Prostate gland (tissue), 2 donors: ENCODE measurements at regions not wholly inside any gene's neighbourhood (a gene's known extent, or its start where the extent isn't known, plus 50 kb on each side); places are given as distances from the start of the nearest gene placed in this dataset.

ENCODE experiments used
- POLR2A ChIP-seq: fragments of 450-650 bp; IDR thresholded peaks from one replicate; pipeline ENCODE4 v1.6.1; 2016; ENCODE audit warnings: antibody characterized with exemption, mild to moderate bottlenecking
- TF ChIP-seq, protein P1 (sequence below), 4 experiments: fragments of 200-600 bp in 2 of 4; fragments of 450-650 bp in 2 of 4; sonication (generic) in 2 of 4; IDR thresholded peaks; 1 replicate in 3 of 4; 2 replicates in 1 of 4; pipeline ENCODE4 v1.5.1; 2016 to 2019; ENCODE audit warnings: antibody characterized with exemption in 4 of 4, mild to moderate bottlenecking in 2 of 4, moderate library complexity in 2 of 4

DNA sequence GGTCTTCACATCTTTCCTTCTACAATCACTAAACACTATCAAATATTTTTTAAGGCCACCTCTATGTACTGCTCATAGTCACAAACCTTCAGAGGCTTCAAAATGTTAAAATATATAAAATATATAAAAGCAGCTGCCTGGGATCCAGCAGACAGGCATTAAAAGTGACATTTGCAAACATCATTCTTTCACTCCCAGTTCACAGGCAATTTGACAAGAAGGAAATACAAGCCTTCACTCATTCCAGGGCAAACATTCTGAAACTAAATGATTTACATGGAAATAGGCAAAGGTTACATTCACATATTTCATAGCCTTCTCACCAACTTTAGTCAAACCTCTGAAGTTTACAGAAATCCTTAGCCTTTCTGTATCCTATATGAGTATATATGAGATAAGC is 266.3 kb downstream of the TBL1XR1 start:
- TF ChIP-seq, protein P1, sequence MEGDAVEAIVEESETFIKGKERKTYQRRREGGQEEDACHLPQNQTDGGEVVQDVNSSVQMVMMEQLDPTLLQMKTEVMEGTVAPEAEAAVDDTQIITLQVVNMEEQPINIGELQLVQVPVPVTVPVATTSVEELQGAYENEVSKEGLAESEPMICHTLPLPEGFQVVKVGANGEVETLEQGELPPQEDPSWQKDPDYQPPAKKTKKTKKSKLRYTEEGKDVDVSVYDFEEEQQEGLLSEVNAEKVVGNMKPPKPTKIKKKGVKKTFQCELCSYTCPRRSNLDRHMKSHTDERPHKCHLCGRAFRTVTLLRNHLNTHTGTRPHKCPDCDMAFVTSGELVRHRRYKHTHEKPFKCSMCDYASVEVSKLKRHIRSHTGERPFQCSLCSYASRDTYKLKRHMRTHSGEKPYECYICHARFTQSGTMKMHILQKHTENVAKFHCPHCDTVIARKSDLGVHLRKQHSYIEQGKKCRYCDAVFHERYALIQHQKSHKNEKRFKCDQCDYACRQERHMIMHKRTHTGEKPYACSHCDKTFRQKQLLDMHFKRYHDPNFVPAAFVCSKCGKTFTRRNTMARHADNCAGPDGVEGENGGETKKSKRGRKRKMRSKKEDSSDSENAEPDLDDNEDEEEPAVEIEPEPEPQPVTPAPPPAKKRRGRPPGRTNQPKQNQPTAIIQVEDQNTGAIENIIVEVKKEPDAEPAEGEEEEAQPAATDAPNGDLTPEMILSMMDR (IDR thresholded peaks at IDR 0.05) = no peak
- no peak for TF ChIP-seq POLR2A
